HAP-1 (cell line): ENCODE measurements at regions not wholly inside any gene's neighbourhood (a gene's known extent, or its start where the extent isn't known, plus 50 kb on each side); places are given as distances from the start of the nearest gene placed in this dataset.

Experiments
- DNase-seq, 2 experiments: peaks; one replicate each; pipeline ENCODE4 v3.0.0-alpha.2; 2016 to 2020; ENCODE audit warnings: low spot score in 2 of 2
- H3K27me3 ChIP-seq: fragments of 250-450 bp; sonication (Bioruptor Pico); 2 replicates; pipeline ENCODE4 v1.5.1; 2020; ENCODE audit warnings: low read depth, mild to moderate bottlenecking, moderate library complexity
- H3K36me3 ChIP-seq: fragments of 250-450 bp; sonication (Bioruptor Pico); replicated peaks from 2 replicates; pipeline ENCODE4 v1.5.1; 2020; ENCODE audit warnings: mild to moderate bottlenecking
- H3K4me1 ChIP-seq: fragments of 250-450 bp; sonication (Bioruptor Pico); 2 replicates; pipeline ENCODE4 v1.5.1; 2020; ENCODE audit warnings: mild to moderate bottlenecking
- H3K4me3 ChIP-seq: fragments of 250-450 bp; sonication (Bioruptor Pico); 2 replicates; pipeline ENCODE4 v1.5.1; 2020; ENCODE audit warnings: mild to moderate bottlenecking, moderate library complexity
- H3K9me3 ChIP-seq: fragments of 250-450 bp; sonication (Bioruptor Pico); 2 replicates; pipeline ENCODE4 v1.5.1; 2020; ENCODE audit warnings: mild to moderate bottlenecking, moderate library complexity
- in situ Hi-C: fragments of 300-500 bp; cut with MboI; formaldehyde crosslinking; loops from 3 replicates; pipeline ENCODE4 v1.14.3; 2020; ENCODE audit warnings: low sequenced_read_pairs, inconsistent platforms, mixed read lengths

DNA sequence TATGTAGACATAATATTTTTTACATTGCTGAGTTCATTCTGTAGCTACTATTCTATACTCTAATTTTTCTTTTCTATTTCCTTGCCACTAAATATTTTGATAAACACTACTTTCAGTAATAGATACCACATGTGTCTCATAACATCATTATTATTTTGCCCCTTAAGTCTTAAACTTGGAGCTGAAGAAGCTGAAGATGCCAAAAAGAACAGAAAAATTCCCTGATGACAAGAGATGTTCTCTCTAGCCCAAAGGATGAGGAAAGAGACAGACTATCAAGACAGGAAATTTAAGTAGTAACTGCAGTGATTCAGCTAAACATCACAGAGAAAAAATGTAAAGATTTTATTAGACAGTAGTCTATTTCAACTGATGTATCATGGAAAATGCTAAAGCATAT is 322.0 kb upstream of the KLHL1 start:
- Histone ChIP-seq H3K36me3 (no peaks in the 10 kb centered on the region), H3K4me3 (no peak overlapping the region)
- in situ Hi-C loops: no loop called here

DNA sequence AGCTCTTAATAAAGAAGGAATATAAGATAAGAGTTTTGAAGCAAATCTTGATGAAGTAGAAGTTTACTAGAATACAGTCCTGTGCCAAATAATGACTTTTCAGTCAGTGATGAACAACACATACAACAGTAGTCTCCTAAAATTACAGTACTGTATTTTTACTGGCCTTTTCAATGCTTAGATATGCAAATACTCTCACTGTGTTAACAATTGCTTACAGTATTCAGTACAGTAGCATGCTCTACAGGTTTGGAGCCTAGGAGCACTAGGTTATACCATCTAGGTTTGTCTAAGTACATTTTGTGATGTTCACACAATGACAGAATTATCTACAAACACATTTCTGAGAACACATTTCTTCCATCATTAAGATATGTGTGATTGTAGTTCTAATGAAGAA is 316.7 kb upstream of the KLHL1 start:
- DNase-seq: peak in 1 of 2 experiments; percentile 57
- Histone ChIP-seq H3K36me3 (no peaks in the 10 kb centered on the region), H3K27me3 (no peaks in the 10 kb centered on the region), H3K9me3 (no peaks in the 10 kb centered on the region), H3K4me3 (no peak overlapping the region), H3K4me1 (peaks cover 9% of the 10 kb centered on the region)
- in situ Hi-C loops: no loop called here

More for the DNA sequence above, 322.0 kb upstream of the KLHL1 start:
- DNase-seq: no peak
- no peaks in the 10 kb centered on the region for H3K27me3 ChIP-seq
- H3K4me1 ChIP-seq: no peaks in the 10 kb centered on the region
- H3K9me3 ChIP-seq: no peaks in the 10 kb centered on the region

DNA sequence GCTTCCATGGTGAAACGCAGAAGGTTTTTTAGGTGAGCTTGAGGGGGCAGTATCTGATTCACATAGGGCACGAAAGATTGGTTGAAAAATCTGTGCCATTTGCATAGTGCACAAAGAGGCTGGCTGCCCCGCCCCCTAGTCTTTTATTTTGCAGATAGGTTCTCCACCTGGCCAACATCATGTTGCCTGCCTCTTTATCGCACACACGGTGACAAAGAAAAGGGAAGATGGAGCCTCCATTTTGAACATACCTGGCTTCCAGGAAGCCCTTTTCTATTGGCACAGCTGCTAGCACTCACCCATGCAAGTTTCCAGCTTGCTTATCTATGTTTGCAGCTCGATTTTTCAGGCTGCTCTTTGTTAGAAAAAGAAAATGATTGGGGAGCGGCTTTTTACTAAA is 316.2 kb upstream of the KLHL1 start:
- in situ Hi-C loops: no loop called here
- peaks cover 9% of the 10 kb centered on the region for H3K4me1 ChIP-seq
- no peak overlapping the region for H3K4me3 ChIP-seq
- no peaks in the 10 kb centered on the region for H3K36me3 ChIP-seq
- DNase-seq: peak in 1 of 2 experiments; percentile 54
- no peaks in the 10 kb centered on the region for H3K27me3 ChIP-seq
- H3K9me3 ChIP-seq: no peaks in the 10 kb centered on the region

DNA sequence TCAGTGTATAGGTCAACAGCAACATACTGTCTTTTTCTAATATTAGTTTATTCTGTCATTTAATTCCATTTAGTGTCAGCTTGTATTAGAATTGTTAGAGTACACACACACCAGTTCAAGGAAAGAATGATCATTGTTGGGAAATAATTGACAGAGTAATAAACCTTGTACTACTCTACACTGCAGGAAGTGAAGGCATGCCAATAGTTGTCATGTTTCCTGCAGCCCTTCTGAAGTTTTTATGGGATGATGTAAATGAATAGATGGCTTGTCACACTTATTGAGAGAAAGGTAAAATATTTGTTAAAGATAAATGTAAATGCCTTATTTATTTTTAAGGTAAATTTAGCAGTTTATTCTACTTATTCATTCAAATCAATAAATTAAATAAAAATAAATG is 306.9 kb upstream of the KLHL1 start:
- no peaks in the 10 kb centered on the region for H3K27me3 ChIP-seq
- DNase-seq: no peak
- H3K9me3 ChIP-seq: no peaks in the 10 kb centered on the region
- no peak overlapping the region for H3K4me3 ChIP-seq
- no peaks in the 10 kb centered on the region for H3K36me3 ChIP-seq
- no peaks in the 10 kb centered on the region for H3K4me1 ChIP-seq
- in situ Hi-C loops: no loop called here

DNA sequence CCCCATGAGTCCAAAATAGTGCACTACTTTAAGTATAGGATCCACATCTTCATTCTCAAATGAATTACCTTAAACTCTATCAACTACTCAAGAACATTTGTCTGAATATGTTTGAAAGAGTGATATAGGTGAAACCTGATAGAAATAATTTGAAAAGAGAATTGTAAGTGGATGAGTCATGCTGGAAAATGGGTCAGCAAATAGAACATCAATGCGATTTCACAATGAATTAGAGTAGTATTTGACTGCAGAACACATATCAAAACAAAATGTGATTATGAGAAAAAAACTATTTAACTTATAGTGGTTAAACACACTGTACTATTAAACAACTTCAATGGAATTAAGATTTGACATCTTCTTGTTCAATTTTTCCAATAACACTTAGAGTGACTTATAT is 300.6 kb upstream of the KLHL1 start:
- H3K4me1 ChIP-seq: no peaks in the 10 kb centered on the region
- H3K9me3 ChIP-seq: no peaks in the 10 kb centered on the region
- in situ Hi-C loops: no loop called here
- no peaks in the 10 kb centered on the region for H3K27me3 ChIP-seq
- H3K36me3 ChIP-seq: no peaks in the 10 kb centered on the region
- no peak overlapping the region for H3K4me3 ChIP-seq
- no peak for DNase-seq

DNA sequence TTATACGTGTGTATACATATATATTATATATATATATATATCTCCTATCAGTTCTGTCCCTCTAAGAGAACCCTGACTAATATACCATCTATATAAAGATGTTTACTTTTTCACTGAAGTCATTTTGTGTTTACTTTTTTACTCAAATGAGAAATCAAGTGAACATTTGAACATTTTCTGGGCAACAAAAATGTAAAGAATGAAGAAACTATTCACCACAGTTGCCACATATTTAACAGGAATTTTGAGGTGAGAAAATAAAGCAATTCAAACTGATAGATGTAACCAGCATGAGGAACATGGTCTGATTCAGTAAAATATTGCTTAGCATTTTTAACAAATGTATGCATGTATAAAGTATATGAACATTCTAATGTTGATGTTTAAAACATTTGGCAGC is 299.2 kb upstream of the KLHL1 start:
- in situ Hi-C loops: no loop called here
- Histone ChIP-seq H3K27me3 (no peaks in the 10 kb centered on the region), H3K4me1 (no peaks in the 10 kb centered on the region), H3K4me3 (no peak overlapping the region), H3K9me3 (no peaks in the 10 kb centered on the region), H3K36me3 (no peaks in the 10 kb centered on the region)
- no peak for DNase-seq

DNA sequence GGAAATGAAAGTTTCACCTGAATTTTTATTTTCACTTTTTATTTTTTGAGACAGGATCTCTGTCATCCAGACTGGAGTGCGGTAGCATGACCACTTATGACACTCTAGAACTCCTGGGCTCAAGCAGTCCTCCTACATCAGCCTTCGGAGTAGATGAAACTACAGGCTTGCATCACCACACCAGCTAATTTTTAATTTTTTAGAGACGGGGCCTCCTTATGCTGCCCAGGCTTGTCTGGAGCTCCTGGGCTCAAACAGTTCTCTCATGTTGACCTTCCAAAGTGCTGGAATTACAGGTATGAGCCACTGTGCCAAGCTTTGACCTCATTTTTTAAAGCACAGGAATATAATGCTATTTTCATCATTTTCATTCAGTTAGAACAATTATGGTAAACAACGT is 297.0 kb upstream of the KLHL1 start:
- in situ Hi-C loops: no loop called here
- no peak for DNase-seq
- Histone ChIP-seq H3K9me3 (no peaks in the 10 kb centered on the region), H3K4me1 (no peaks in the 10 kb centered on the region), H3K4me3 (no peak overlapping the region), H3K36me3 (no peaks in the 10 kb centered on the region), H3K27me3 (no peaks in the 10 kb centered on the region)

DNA sequence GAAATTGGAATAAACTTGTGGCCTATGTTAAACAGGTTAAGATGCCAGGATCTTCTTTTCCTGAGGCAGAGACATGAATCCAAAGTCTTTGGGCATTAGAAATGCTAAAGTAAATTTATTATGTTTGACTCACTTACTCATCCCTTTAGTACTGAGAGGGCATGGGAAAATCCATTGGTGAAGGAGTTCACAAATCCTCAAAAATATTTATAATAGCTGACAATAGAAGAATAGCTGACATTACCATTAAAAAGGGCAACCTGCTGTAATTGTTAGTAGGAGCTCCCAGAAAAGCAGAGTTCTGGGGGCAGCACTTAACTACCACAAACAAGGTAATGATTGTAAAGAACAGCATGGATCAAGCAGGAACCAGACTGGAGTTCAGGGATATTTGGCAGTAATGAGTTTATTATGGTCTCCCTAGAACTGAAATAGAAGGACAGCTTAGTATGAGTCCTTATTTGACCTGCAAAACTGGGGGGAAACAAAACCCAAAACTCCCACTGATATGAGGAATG is 285.8 kb upstream of the KLHL1 start:
- no peaks in the 10 kb centered on the region for H3K27me3 ChIP-seq
- DNase-seq: peak; percentile 49 to 82
- H3K9me3 ChIP-seq: no peaks in the 10 kb centered on the region
- H3K4me3 ChIP-seq: no peak overlapping the region
- H3K36me3 ChIP-seq: no peaks in the 10 kb centered on the region
- in situ Hi-C loops: no loop called here
- H3K4me1 ChIP-seq: peaks cover 14% of the 10 kb centered on the region

DNA sequence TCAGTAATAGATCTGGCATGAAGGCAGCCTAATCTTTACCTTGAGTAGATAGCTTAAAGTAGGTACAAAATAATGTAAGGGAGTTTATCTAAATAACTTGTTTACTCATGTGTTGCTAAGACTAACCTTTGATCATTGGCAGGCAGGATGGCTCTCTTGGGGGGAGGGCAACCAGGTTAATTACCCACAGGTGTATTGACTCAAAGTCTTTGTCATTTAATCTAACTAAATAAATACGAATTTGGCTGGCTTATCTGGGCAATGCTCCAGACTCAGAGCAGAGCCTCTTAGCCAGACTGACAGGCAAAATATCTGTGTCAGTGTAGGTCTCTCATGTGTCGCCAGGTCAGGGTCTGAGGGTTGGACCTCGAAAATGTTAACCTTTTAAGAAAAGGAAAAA is 283.4 kb upstream of the KLHL1 start:
- no peaks in the 10 kb centered on the region for H3K36me3 ChIP-seq
- in situ Hi-C loops: no loop called here
- H3K4me3 ChIP-seq: no peak overlapping the region
- DNase-seq: no peak
- no peaks in the 10 kb centered on the region for H3K27me3 ChIP-seq
- peaks cover 14% of the 10 kb centered on the region for H3K4me1 ChIP-seq
- H3K9me3 ChIP-seq: no peaks in the 10 kb centered on the region

DNA sequence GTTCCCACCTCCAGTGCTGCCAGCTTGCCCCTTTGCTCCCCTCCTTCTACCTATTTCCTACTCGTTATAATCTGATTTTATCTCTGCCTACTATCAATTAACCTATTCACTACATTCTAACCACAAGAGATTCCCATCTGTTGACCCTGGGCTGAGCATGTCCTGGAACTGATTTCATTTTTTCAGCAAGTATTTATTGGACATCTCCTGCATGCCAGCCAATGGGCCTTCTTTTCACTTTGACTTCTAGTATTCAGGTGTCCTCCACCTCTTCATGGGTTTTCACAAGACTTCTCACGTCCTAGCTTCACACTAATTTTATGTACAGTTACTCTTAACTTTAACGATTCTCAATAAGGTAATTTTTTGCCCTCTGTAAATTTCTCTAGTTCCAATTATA is 282.7 kb upstream of the KLHL1 start:
- no peak for DNase-seq
- in situ Hi-C loops: no loop called here
- H3K9me3 ChIP-seq: no peaks in the 10 kb centered on the region
- no peaks in the 10 kb centered on the region for H3K36me3 ChIP-seq
- H3K4me3 ChIP-seq: no peak overlapping the region
- no peaks in the 10 kb centered on the region for H3K27me3 ChIP-seq
- peaks cover 14% of the 10 kb centered on the region for H3K4me1 ChIP-seq

DNA sequence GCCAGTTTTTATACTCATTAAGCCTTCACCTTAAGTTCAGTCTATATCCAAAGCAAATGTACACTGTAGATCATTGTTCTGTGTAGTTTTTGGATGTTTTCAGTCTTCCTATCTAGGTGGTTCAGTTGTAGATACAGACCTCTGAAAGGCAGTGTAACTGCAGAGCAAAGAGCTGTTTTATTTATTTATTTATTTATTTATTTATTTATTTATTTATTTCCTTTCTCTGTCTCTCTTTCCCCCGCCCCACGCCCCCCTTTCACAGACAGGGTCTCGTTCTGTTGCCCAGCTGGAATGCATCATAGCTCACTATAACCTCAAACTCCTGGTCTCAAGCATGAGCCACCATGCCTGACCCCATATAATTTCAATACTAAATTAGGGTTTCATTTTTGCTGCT is 281.8 kb upstream of the KLHL1 start:
- Histone ChIP-seq H3K4me3 (no peak overlapping the region), H3K27me3 (no peaks in the 10 kb centered on the region), H3K4me1 (peaks cover 14% of the 10 kb centered on the region), H3K9me3 (no peaks in the 10 kb centered on the region; the same call in 1 of the 2 replicates), H3K36me3 (no peaks in the 10 kb centered on the region)
- in situ Hi-C loops: no loop called here
- DNase-seq: no peak

DNA sequence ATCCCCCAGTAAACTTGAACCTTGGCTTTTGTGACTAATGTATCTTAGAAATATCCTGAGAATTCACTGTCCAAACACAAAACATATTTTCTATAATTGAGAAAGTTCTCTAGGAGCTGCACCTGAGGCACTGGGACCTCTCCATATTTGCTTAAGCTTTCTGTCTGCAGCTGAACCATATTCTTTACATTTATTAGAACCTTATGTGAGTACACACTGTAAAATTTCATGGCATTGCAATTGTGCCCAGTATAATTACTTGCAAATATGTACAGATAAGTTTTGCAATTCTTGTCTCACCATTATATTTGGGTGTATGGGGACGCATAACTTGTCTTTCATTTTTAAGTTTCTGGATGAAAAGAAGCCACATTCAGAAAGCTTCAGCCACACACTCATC is 280.7 kb upstream of the KLHL1 start:
- Histone ChIP-seq H3K9me3 (no peaks in the 10 kb centered on the region; the same call in 1 of the 2 replicates), H3K36me3 (no peaks in the 10 kb centered on the region), H3K27me3 (no peaks in the 10 kb centered on the region), H3K4me1 (peaks cover 7% of the 10 kb centered on the region), H3K4me3 (no peak overlapping the region)
- no peak for DNase-seq
- in situ Hi-C loops: no loop called here

DNA sequence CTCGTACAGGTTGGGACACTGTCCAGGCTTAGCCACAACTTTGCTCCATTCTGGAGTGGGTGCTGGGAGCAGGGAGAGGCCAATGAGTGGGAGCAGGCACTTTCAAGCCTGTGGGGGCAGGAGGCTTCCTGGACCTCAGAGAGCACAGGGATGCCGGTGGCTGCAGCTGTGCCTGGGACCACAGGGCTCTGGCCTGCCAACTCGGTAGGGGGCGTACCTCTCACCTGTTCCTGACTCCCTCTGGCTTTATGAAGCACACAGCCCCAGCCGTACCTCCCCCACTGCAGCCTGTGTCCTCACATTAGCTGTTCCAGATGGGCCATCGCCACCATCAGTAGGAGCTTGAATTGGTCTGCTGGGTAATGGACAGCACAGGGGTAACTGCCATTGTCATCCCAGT is 278.7 kb upstream of the KLHL1 start:
- H3K4me1 ChIP-seq: no peaks in the 10 kb centered on the region
- in situ Hi-C loops: no loop called here

DNA sequence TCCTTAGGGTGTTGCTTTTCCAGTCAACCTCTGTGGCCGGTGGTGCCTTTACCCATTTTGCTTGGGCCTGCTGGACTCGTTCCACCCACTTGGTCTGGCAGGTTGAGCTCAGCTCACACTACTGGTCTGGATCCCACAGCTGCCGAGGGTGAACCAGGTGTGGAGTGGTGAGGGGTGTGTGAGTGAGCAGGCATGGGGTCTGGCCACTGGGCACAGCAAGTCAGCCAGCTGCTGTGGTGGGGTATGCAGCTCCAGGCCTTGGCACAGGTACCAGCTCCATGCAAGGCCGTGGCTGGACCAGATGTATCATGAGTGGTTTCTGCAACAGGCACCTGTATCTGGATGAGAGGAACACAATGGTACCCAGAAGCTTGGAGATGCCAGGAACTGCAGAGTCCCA is 277.6 kb upstream of the KLHL1 start:
- Histone ChIP-seq H3K9me3 (no peaks in the 10 kb centered on the region; the same call in 1 of the 2 replicates), H3K4me3 (no peak overlapping the region), H3K27me3 (no peaks in the 10 kb centered on the region), H3K4me1 (no peaks in the 10 kb centered on the region), H3K36me3 (no peaks in the 10 kb centered on the region)
- in situ Hi-C loops: no loop called here
- no peak for DNase-seq

More for the DNA sequence above, 278.7 kb upstream of the KLHL1 start:
- H3K4me3 ChIP-seq: no peak overlapping the region
- H3K27me3 ChIP-seq: no peaks in the 10 kb centered on the region
- no peaks in the 10 kb centered on the region; the same call in 1 of the 2 replicates for H3K9me3 ChIP-seq
- H3K36me3 ChIP-seq: no peaks in the 10 kb centered on the region
- no peak for DNase-seq

DNA sequence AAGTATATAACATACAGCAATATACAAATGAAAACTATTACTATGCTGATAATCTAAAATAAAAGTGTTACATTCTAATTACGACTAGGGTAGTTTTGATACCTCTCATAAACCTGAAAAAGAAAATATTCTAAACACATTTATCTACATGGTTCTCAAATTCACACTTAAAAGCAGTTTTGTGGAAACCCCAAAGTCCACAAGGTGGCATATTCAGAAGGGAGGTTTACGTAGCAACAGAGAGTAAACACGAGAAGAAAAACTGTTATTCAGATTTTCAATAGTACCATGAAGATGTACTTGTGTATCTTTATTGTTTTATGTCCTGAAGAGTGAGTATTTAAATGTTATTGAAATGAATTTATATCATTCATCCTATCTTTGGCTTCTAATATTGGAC is 275.9 kb upstream of the KLHL1 start:
- Histone ChIP-seq H3K4me1 (no peaks in the 10 kb centered on the region), H3K27me3 (no peaks in the 10 kb centered on the region), H3K9me3 (no peaks in the 10 kb centered on the region; the same call in 1 of the 2 replicates), H3K36me3 (no peaks in the 10 kb centered on the region), H3K4me3 (no peak overlapping the region)
- DNase-seq: no peak
- in situ Hi-C loops: no loop called here
